ENCODE measurements at regions not wholly inside any gene's neighbourhood (a gene's known extent, or its start where the extent isn't known, plus 50 kb on each side); places are given as distances from the start of the nearest gene placed in this dataset.

DNA sequence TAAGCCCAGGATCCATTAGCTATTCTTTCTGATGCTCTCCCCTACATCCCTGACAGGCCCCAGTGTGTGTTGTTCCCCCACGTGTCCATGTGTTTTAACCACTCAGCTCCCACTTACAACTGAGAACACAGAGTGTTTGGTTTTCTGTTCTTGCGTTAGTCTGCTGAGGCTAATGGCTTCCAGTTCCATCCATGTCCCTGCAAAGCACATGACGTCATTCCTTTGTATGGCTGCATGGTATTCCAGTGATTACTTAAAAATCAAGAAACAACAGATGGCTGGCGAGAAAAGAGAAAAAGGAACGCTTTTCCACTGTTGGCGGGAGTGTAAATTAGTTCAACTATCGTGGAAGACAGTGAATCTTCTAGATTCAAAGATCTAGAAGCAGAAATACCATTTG, 556.0 kb downstream of the PTPRC start:
- H3K9me3 Mint-ChIP-seq = no peaks in the 10 kb centered on the region
- H3K4me3 Mint-ChIP-seq = no peak overlapping the region
- H3K36me3 Mint-ChIP-seq = no peaks in the 10 kb centered on the region
- H3K27me3 Mint-ChIP-seq = no peaks in the 10 kb centered on the region
- H3K27ac Mint-ChIP-seq = no peak overlapping the region
- no peaks in the 10 kb centered on the region for H3K4me1 Mint-ChIP-seq
- no peak for ATAC-seq

DNA sequence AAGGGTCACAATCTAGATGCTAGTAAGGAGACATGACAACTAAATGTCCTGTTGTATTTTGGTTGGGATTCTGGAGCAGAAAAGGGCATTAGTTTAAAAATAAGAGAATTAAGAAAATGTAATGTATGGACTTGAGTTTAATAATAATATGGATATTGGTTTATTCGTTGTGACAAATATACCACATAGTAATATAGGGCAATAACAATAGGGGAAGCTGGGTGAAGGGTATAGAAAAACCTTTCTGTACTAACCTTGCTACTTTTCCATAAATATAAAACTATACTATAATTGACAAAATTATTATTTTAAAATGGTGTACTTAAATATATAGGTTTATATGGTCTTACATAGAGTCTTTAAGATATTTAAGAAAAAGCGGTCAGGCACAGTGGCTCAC, 558.9 kb downstream of the PTPRC start:
- ATAC-seq = no peak
- H3K27me3 Mint-ChIP-seq = no peaks in the 10 kb centered on the region
- H3K36me3 Mint-ChIP-seq = no peaks in the 10 kb centered on the region
- no peaks in the 10 kb centered on the region for H3K9me3 Mint-ChIP-seq
- H3K27ac Mint-ChIP-seq = no peak overlapping the region
- H3K4me3 Mint-ChIP-seq = no peak overlapping the region
- no peaks in the 10 kb centered on the region for H3K4me1 Mint-ChIP-seq

DNA sequence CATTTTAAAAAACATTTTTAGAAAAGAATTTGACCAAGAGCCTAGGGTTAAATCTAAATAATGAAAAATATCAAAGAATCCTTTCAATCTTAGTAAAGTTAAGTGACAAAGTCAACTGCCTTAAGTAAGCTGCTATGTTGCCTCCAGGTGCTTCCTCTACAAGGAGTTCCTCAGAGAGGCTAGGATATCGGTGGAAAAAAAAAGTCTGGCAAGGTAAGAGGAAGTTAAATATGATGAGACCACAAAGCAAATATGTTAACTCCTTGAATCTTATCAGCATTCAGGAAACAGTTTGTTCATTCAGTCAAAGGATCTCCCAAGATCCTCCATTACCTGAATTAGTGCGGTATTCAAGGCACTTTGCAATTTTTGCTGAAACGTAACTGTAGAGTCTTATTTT, 563.5 kb downstream of the PTPRC start:
- no peak overlapping the region for H3K4me3 Mint-ChIP-seq
- H3K4me1 Mint-ChIP-seq = no peaks in the 10 kb centered on the region
- ATAC-seq = no peak
- H3K36me3 Mint-ChIP-seq = no peaks in the 10 kb centered on the region
- no peak overlapping the region for H3K27ac Mint-ChIP-seq
- H3K9me3 Mint-ChIP-seq = no peaks in the 10 kb centered on the region
- no peaks in the 10 kb centered on the region for H3K27me3 Mint-ChIP-seq

DNA sequence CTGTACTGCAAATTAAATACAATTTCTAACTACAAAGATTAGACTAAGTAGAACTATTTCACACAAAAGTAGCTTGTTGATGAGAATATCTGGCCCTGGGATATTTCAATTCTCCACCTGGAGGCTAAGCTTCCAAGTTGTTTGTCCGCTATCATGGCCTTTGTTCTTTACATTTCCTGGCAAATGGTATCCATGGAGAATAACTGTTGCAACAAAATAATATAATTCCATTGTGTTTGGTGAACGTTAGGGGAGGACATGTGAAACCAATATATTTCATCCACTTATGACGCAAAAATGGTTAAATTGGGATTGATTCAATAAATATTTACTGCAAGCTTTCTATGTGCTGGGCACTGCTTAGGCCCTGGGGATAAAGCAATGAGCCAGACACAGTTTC, 565.4 kb downstream of the PTPRC start:
- no peaks in the 10 kb centered on the region for H3K27me3 Mint-ChIP-seq

DNA sequence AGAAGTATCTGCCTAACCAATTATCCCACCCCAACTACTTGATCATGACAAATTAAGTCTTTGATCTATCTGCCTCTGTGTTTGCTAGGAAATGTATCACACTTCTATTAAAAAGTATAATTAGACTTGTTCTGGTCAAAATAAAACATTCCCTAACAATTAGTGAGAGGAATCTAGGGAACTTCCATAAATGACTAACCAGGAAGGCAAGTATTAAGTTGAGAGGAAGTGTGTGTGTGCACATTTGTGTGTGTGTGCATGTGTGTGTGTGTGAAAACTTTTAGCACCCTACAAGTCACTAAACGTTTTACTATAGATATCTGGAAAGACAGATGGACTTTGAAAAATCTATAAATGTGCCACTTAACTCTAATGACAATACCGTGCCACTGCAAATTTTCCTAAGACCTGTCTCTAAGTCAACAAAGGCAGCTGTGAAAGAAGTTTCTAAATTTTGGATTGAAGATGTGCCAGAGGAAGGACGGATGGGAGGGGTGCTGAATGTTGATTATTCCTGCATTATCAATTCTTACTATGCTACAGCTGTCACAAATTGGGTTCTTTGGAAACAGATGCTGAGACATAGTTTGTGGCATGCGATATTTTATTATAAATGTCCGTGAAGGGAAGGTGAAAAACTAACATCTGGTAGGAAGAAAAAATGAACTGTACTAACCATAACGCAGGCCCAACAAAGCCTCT, 567.1 kb downstream of the PTPRC start:
- H3K36me3 Mint-ChIP-seq = no peaks in the 10 kb centered on the region
- no peak for ATAC-seq
- H3K27ac Mint-ChIP-seq = no peak overlapping the region
- no peaks in the 10 kb centered on the region for H3K4me1 Mint-ChIP-seq
- no peak overlapping the region for H3K4me3 Mint-ChIP-seq
- no peaks in the 10 kb centered on the region for H3K27me3 Mint-ChIP-seq
- H3K9me3 Mint-ChIP-seq = peaks cover 2% of the 10 kb centered on the region

More for the DNA sequence above, 565.4 kb downstream of the PTPRC start:
- Mint-ChIP-seq H3K36me3 (no peaks in the 10 kb centered on the region), H3K4me1 (no peaks in the 10 kb centered on the region), H3K27ac (no peak overlapping the region), H3K4me3 (no peak overlapping the region), H3K9me3 (no peaks in the 10 kb centered on the region)
- no peak for ATAC-seq

DNA sequence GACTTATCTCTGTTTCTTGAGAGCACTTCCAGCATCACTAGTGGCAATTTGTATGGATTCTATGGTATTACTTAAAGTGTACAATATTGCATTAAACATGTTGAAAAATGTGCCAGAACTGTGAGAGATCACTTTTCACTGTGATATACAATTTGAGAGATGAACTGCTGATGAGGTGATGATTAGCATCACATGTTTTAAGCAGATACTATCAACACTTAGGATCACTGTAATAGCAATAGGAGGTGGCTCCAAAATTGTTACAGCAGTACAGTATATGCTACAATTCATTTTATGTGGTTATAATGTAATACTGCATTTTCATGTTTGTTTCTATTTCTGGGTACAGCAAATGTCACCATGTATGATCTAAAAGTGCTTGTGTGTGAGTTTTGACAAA, 570.0 kb downstream of the PTPRC start:
- no peak overlapping the region for H3K27ac Mint-ChIP-seq
- H3K27me3 Mint-ChIP-seq = no peaks in the 10 kb centered on the region
- H3K4me1 Mint-ChIP-seq = no peaks in the 10 kb centered on the region
- H3K4me3 Mint-ChIP-seq = no peak overlapping the region
- H3K9me3 Mint-ChIP-seq = peaks cover 2% of the 10 kb centered on the region
- H3K36me3 Mint-ChIP-seq = no peaks in the 10 kb centered on the region
- no peak for ATAC-seq

DNA sequence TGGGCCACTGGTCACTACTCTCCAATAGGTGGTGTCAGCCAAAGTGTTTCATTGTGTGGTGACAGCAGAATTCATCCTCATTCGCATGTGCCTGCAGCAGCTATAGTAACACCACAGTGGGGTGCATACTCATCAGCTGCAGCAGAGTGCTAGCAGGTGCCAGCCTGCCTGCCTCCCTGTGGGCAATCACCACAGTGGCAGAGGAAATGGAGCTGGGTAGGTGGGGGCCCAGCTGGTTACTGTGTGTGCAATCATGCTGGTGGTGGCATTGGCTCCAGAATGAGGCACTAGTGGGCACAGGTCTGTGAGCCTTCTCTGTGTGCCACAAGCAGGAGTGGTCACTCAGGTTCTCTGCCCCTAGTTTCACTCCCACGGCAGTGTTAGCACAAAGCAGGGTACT, 579.2 kb downstream of the PTPRC start:
- Mint-ChIP-seq H3K27ac (no peak overlapping the region), H3K4me3 (no peak overlapping the region), H3K27me3 (peaks cover 21% of the 10 kb centered on the region), H3K9me3 (peaks cover 11% of the 10 kb centered on the region), H3K36me3 (no peaks in the 10 kb centered on the region), H3K4me1 (peaks cover 5% of the 10 kb centered on the region)
- ATAC-seq = no peak

DNA sequence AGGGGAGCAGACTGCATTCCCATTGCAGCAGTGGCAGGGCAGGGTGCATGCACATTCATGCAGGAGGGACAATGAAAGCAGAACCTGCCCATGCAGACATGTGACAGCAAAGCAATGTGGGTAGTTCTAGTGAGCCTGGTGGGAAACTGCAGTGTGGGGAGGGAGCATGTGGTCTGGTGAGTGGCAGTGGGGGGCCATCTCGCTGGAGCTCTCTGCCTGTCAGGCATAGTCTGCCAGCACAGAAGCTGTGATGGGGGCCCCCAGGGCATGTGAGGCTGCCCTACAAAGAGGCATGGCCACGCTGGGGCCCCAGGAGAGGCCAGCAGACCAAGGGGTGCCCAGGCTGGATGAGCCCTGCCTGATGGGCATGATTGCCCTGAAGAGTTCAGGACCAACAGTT, 579.7 kb downstream of the PTPRC start:
- Mint-ChIP-seq H3K27me3 (peaks cover 21% of the 10 kb centered on the region), H3K9me3 (peaks cover 11% of the 10 kb centered on the region), H3K27ac (no peak overlapping the region), H3K36me3 (no peaks in the 10 kb centered on the region), H3K4me1 (peaks cover 5% of the 10 kb centered on the region), H3K4me3 (no peak overlapping the region)
- ATAC-seq = peak; percentile 16

DNA sequence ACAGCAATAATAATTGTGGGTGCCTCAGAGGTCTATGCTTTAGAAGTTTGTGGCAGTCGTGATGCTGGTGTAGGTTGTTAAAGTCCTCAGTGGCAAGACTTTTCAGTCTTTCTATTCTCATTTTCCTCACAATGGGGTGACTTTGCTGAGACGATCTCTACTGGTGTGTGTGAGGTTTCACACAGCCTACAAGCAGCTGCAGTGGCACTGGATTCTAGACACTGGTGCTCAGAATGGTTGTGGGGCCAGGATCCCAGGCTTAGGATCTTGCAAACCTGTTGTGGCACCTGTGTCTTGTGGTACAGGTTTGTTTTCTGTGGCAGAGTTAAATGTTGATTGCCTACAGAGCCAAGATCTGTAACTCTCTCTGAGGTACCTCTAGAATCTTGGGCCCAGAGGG, 581.2 kb downstream of the PTPRC start:
- no peak overlapping the region for H3K27ac Mint-ChIP-seq
- no peak overlapping the region for H3K4me3 Mint-ChIP-seq
- peaks cover 21% of the 10 kb centered on the region for H3K27me3 Mint-ChIP-seq
- H3K36me3 Mint-ChIP-seq = no peaks in the 10 kb centered on the region
- ATAC-seq = no peak
- H3K4me1 Mint-ChIP-seq = peaks cover 5% of the 10 kb centered on the region
- peaks cover 11% of the 10 kb centered on the region for H3K9me3 Mint-ChIP-seq

DNA sequence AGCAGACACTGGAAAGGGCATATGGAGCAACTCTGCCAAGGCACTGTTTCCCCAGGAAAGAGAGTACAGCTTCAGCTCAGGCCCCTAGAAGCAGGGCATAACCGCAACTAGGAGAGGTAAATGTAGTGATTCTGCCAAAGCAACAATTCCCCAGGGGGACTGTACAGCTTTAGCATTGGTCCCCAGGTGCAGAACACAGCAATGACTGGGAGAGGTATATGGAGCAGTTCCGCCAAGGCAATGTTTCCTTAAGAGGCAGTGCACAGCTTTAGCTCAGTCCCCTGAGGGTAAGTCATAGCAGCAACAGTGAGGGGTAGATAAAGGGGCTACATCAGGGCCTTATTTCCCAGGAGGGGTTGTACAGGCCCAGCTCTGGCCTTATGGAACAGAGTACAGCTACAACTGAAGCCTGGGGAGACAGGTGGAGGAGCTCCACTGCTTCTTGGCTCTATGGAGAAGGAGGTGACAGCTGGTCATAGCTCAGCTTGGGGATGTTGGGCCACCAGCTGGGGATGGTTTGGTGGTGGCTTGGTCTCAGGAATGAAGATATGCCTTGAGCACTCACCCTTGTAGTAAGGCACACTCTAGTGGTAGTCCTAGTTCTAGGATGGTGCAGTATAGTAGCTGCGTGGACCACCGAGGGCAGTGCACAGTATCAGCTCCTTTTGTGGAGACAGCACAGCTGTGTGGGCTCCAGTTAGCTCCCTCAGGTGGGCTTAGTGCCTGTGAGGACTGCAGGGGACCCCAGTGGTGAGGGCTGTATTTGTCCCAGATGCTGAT, 582.7 kb downstream of the PTPRC start:
- Mint-ChIP-seq H3K4me3 (no peak overlapping the region), H3K4me1 (peaks cover 13% of the 10 kb centered on the region), H3K27me3 (peaks cover 21% of the 10 kb centered on the region), H3K36me3 (no peaks in the 10 kb centered on the region), H3K27ac (no peak overlapping the region), H3K9me3 (peaks cover under 1% of the 10 kb centered on the region)
- no peak for ATAC-seq

DNA sequence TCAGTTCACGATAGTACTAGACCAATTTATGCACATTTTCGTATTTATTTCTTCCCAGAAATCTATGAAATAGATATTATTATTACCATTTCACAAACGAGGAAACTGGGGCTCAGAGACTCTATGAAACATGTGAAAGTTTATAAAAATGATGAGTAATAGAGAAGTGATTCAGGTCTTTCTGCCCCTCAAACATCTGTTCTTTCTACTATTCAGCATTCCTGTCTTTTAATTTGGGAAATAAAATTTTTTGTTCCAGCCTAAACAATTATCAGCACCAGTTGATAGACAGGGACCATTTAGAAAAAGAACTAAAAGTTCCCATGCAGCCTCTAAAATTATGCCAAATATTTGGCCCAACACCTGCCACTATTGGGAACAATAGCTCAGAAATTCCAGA, 585.1 kb downstream of the PTPRC start:
- ATAC-seq = no peak
- Mint-ChIP-seq H3K27ac (no peak overlapping the region), H3K9me3 (no peaks in the 10 kb centered on the region), H3K4me3 (no peak overlapping the region), H3K27me3 (peaks cover 12% of the 10 kb centered on the region), H3K36me3 (no peaks in the 10 kb centered on the region), H3K4me1 (peaks cover 13% of the 10 kb centered on the region)

DNA sequence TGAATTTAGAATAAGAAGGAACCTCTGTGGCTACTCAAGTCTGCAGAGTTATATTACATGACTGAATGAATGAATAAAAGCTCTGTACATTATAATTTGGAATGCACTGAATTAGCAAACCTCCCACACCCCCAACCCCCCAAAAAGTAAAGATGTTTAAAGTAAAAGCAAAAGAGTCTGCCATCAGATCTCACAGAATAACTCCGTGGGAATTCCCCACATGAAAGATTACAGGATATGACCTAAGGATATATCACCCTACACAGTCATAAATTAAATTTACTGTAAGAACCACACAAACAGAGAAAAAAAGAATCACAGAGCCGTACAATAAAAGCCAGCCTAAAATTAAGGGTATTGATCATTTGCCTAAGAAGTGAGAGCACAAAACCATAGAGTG, 587.3 kb downstream of the PTPRC start:
- Mint-ChIP-seq H3K4me1 (peaks cover 13% of the 10 kb centered on the region), H3K27me3 (no peaks in the 10 kb centered on the region), H3K9me3 (peaks cover 2% of the 10 kb centered on the region), H3K27ac (no peak overlapping the region), H3K36me3 (no peaks in the 10 kb centered on the region), H3K4me3 (no peak overlapping the region)
- ATAC-seq = peak; percentile 47

DNA sequence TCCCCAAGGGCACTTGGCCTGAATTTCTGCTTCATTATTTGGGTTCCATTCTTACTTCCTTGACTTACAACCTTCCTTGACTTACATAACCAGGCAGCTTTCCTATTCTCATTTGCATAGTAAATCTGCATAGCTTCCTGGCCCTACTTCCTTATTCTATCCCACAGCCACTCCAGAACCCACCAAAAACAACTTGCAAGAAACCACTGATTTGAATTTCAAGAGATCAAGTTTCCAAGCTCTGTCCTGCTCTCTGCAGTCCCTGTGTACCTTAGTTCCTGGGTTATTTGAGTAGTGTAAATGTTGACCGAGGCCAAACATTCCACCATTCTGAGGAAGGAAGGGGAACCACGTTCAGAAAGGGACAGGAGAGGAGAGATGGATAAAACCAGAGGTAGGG, 603.3 kb downstream of the PTPRC start:
- Mint-ChIP-seq H3K4me3 (no peak overlapping the region), H3K36me3 (no peaks in the 10 kb centered on the region), H3K4me1 (peaks cover 25% of the 10 kb centered on the region), H3K27me3 (no peaks in the 10 kb centered on the region), H3K9me3 (peaks cover 4% of the 10 kb centered on the region), H3K27ac (no peak overlapping the region)
- ATAC-seq = no peak

DNA sequence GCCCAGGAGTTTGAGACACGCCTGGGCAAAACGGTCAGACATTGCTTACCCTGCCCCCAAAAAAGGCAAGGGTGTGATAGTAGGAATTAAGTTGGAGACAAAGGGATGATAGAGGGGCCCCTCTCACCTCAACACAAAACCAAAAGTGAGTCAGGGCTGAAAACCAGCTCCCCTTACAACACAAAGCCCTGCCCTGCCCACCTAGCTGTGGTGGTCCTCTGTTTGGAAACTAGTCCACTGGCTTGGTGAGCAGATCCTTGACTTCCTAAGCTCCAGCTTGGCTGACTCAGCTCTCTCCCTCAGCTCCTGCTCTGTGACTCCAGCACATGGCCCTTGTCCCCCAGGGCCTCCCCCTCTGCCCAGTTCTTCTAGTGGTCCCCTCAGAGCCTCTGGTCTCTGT, 603.8 kb downstream of the PTPRC start:
- no peak for ATAC-seq
- Mint-ChIP-seq H3K9me3 (peaks cover 4% of the 10 kb centered on the region), H3K4me1 (peaks cover 25% of the 10 kb centered on the region), H3K27me3 (no peaks in the 10 kb centered on the region), H3K36me3 (no peaks in the 10 kb centered on the region), H3K4me3 (no peak overlapping the region), H3K27ac (no peak overlapping the region)

DNA sequence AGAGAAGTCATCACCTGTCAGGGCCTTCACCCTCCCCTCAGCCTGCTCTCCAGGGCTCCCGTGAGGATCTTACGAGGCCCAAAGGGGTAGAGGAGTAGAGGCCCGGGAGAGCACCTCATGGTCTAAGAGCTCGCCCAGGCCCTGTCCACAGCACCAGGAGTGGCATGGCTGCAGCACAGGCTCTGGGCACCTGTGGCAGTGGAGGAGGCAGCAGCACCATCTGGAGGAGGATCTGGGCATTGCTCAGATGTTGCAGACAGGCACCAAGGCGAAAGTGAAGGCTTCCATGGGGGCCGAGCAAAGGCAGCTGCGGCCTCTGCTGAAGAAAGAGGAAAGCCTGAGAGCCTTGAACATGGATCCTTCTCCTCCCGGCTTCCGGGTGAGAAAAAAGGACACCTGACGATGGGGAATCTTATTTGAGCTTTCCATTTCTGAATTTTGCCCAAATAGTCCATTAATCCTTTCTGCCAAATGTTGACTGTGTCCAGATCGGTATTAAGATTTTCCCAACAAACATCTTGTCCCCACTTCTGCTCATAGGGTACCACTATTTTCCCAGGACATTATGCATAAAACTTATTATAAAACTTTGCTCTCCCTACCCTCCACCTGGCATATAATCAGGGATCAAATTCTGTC, 604.7 kb downstream of the PTPRC start:
- Mint-ChIP-seq H3K4me3 (no peak overlapping the region), H3K27ac (no peak overlapping the region), H3K36me3 (no peaks in the 10 kb centered on the region), H3K9me3 (peaks cover 4% of the 10 kb centered on the region), H3K27me3 (no peaks in the 10 kb centered on the region), H3K4me1 (peaks cover 25% of the 10 kb centered on the region)
- peak; percentile 90 for ATAC-seq

DNA sequence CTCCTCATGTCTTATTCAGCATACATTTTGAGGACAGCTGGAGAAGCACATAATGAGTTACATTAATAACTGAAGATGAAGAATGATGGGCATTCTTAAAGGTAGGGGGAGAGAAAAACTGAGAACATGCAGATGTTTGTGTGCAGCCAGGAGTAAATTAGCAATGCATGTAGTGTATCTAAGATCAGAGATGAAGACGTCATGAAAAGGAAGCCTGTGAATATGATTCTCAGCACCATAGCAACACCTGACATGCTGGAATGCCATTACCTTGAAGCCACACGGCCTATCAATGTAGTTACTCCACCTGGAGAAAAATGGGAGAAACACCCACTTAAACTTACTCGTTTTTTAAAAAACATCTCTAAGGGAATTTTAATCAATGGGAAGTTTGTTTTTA, 607.1 kb downstream of the PTPRC start:
- H3K36me3 Mint-ChIP-seq = no peaks in the 10 kb centered on the region
- H3K27me3 Mint-ChIP-seq = no peaks in the 10 kb centered on the region
- no peak overlapping the region for H3K4me3 Mint-ChIP-seq

More for the DNA sequence above, 607.1 kb downstream of the PTPRC start:
- no peak for ATAC-seq
- peaks cover 25% of the 10 kb centered on the region for H3K4me1 Mint-ChIP-seq
- H3K9me3 Mint-ChIP-seq = peaks cover 4% of the 10 kb centered on the region
- no peak overlapping the region for H3K27ac Mint-ChIP-seq

All from stimulated activated memory B cell treated with anti-CD40 and anti-IgM and Interleukin-4, amounts not matched to agents 10 μg/mL and 1 μg/mL and 100 μg/mL, for 72 hours (primary cell).